ENCODE measurements at regions not wholly inside any gene's neighbourhood (a gene's known extent, or its start where the extent isn't known, plus 50 kb on each side); places are given as distances from the start of the nearest gene placed in this dataset.
A peak's percentile ranks its signal among the peaks of the same experiment; 100 is the strongest.

DNA sequence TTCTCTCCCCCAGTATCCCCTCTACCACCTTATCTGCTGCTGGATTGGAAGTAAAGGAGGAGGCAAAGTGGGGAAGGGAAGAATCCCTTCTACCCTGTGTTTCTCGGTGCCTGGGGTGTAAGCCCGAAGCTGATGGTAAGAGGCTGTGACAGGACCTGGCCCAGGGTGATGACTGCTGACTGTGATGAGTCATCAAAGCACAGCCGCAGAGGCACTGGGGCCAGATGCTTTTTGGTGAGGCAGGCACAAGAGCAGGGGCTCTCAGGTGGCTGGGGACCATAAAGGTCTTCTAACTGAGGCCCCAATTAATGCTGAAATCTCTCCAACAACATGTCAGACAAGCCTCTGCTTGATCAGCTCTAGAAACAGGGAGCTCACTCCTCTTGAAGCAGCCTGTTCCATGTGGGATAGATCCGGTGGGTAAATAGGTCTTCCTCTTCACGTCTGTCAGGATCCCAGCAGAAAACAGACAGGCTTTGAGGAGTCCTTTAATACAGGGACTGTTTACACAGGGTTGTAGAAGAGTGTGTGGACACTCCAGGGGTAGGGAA lies 86.1 kb upstream of the PCBD1 start:
- Histone ChIP-seq H3K4me2 (no peak overlapping the region), H3K9ac (no peak overlapping the region), H3K36me3 (replicated peaks in 1 of 2; ENCODE audit: control insufficient read depth in 1 of 2, insufficient read depth in 2 of 2, low read length in 1 of 2) (no peaks in the 10 kb centered on the region), H3F3A (replicated peaks; ENCODE audit: insufficient read depth) (no peaks in the 10 kb centered on the region), H3K27me3 (ENCODE audit: insufficient read depth) (no peaks in the 10 kb centered on the region; the same call in 1 of the 2 replicates), H2AFZ (ENCODE audit: low read depth) (no peak overlapping the region), H4K20me1 (ENCODE audit: insufficient read depth) (no peaks in the 10 kb centered on the region), H3K79me2 (ENCODE audit: insufficient read depth) (no peaks in the 10 kb centered on the region), H3K4me3 (ENCODE audit: low read depth in 2 of 2, low read length in 1 of 2) (no peak overlapping the region), H3K9me3 (peaks cover 8% of the 10 kb centered on the region; the same call in 1 of the 2 replicates), H3K9me2 (no peaks in the 10 kb centered on the region), H3K4me1 (ENCODE audit: control insufficient read depth in 1 of 2, insufficient read depth in 2 of 2, low read depth in 1 of 2, low read length in 1 of 2) (no peaks in the 10 kb centered on the region; a peak in 1 of 4 replicates), H3K27ac (ENCODE audit: low read depth in 2 of 2, low read length in 1 of 2) (no peak overlapping the region)
- ChIA-PET POLR2A (no interaction called here), CTCF (interaction anchor here (1.0 to 2.4 kb wide), 3 partner anchors 10 to 235 kb away, joined by 3 to 6 read pairs (median 5); no protein-coding TSS in a partner anchor)
- DNase-seq: peak; percentile 30
- TF ChIP-seq, protein P1, sequence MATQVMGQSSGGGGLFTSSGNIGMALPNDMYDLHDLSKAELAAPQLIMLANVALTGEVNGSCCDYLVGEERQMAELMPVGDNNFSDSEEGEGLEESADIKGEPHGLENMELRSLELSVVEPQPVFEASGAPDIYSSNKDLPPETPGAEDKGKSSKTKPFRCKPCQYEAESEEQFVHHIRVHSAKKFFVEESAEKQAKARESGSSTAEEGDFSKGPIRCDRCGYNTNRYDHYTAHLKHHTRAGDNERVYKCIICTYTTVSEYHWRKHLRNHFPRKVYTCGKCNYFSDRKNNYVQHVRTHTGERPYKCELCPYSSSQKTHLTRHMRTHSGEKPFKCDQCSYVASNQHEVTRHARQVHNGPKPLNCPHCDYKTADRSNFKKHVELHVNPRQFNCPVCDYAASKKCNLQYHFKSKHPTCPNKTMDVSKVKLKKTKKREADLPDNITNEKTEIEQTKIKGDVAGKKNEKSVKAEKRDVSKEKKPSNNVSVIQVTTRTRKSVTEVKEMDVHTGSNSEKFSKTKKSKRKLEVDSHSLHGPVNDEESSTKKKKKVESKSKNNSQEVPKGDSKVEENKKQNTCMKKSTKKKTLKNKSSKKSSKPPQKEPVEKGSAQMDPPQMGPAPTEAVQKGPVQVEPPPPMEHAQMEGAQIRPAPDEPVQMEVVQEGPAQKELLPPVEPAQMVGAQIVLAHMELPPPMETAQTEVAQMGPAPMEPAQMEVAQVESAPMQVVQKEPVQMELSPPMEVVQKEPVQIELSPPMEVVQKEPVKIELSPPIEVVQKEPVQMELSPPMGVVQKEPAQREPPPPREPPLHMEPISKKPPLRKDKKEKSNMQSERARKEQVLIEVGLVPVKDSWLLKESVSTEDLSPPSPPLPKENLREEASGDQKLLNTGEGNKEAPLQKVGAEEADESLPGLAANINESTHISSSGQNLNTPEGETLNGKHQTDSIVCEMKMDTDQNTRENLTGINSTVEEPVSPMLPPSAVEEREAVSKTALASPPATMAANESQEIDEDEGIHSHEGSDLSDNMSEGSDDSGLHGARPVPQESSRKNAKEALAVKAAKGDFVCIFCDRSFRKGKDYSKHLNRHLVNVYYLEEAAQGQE (IDR thresholded peaks at IDR 0.05; ENCODE audit: low read depth, low read length): no peak
- TF ChIP-seq, protein P2, sequence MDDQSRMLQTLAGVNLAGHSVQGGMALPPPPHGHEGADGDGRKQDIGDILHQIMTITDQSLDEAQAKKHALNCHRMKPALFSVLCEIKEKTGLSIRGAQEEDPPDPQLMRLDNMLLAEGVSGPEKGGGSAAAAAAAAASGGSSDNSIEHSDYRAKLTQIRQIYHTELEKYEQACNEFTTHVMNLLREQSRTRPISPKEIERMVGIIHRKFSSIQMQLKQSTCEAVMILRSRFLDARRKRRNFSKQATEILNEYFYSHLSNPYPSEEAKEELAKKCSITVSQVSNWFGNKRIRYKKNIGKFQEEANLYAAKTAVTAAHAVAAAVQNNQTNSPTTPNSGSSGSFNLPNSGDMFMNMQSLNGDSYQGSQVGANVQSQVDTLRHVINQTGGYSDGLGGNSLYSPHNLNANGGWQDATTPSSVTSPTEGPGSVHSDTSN (IDR thresholded peaks at IDR 0.05): peak; percentile 19; the same call in 1 of the 2 replicates
- 20% methylated on average over 4 of the region's 5 CpGs for WGBS (ENCODE audit: low lambda C conversion rate)

DNA sequence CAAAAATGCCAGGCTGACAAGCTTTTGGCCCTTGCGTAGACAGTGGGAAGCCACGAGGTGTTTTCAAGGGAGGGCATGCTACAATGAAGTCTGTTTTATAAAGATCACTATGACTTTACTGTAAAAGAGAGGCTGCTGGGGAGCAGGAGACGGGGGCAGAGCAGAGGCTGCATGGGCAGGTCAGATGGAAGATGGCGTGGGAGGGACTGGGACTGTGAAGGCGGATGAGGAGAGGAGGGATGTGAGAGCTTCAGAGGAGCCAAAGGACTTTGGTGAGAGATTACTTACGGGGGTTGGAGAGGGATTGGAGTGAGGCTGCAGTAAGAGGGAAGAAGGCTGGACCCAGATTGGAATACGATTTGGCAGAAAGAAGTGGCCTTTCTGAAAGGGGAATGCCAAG lies 86.6 kb upstream of the PCBD1 start:
- CTCF ChIA-PET: interaction anchor here (1.0 to 2.4 kb wide), 4 partner anchors 9 to 234 kb away, joined by 3 to 6 read pairs (median 4); no protein-coding TSS in a partner anchor
- no peaks in the 10 kb centered on the region; the same call in 1 of the 2 replicates for H3K27me3 ChIP-seq (ENCODE audit: insufficient read depth)

More for the DNA sequence above, 86.6 kb upstream of the PCBD1 start:
- Histone ChIP-seq H3K9ac (no peak overlapping the region), H4K20me1 (ENCODE audit: insufficient read depth) (no peaks in the 10 kb centered on the region), H3K36me3 (replicated peaks in 1 of 2; ENCODE audit: control insufficient read depth in 1 of 2, insufficient read depth in 2 of 2, low read length in 1 of 2) (no peaks in the 10 kb centered on the region), H3K4me1 (ENCODE audit: control insufficient read depth in 1 of 2, insufficient read depth in 2 of 2, low read depth in 1 of 2, low read length in 1 of 2) (no peaks in the 10 kb centered on the region; a peak in 1 of 4 replicates), H3F3A (replicated peaks; ENCODE audit: insufficient read depth) (no peaks in the 10 kb centered on the region), H3K4me3 (ENCODE audit: low read depth in 2 of 2, low read length in 1 of 2) (no peak overlapping the region), H3K4me2 (no peak overlapping the region), H3K9me2 (no peaks in the 10 kb centered on the region), H2AFZ (ENCODE audit: low read depth) (no peak overlapping the region), H3K79me2 (ENCODE audit: insufficient read depth) (no peaks in the 10 kb centered on the region), H3K9me3 (peaks cover 8% of the 10 kb centered on the region; the same call in 1 of the 2 replicates), H3K27ac (ENCODE audit: low read depth in 2 of 2, low read length in 1 of 2) (no peak overlapping the region)
- TF ChIP-seq RCOR1 (IDR thresholded peaks at IDR 0.05; ENCODE audit: low read length) (no peak), NRF1 (IDR thresholded peaks at IDR 0.05; ENCODE audit: low read depth, low read length) (no peak), TEAD4 (IDR thresholded peaks at IDR 0.05; ENCODE audit: borderline replicate concordance, insufficient read depth) (no peak), POLR2AphosphoS5 (IDR thresholded peaks at IDR 0.05; ENCODE audit: low read depth, low read length) (no peak), TAF1 (IDR thresholded peaks at IDR 0.05; ENCODE audit: borderline replicate concordance, low read depth, low read length) (no peak), MXI1 (IDR thresholded peaks at IDR 0.05; ENCODE audit: low read depth, low read length) (no peak)
- TF ChIP-seq, protein P3, sequence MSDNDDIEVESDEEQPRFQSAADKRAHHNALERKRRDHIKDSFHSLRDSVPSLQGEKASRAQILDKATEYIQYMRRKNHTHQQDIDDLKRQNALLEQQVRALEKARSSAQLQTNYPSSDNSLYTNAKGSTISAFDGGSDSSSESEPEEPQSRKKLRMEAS (IDR thresholded peaks at IDR 0.05; ENCODE audit: low read depth): no peak
- TF ChIP-seq, protein P4, sequence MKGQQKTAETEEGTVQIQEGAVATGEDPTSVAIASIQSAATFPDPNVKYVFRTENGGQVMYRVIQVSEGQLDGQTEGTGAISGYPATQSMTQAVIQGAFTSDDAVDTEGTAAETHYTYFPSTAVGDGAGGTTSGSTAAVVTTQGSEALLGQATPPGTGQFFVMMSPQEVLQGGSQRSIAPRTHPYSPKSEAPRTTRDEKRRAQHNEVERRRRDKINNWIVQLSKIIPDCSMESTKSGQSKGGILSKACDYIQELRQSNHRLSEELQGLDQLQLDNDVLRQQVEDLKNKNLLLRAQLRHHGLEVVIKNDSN (IDR thresholded peaks at IDR 0.05; ENCODE audit: borderline replicate concordance, low read depth): no peak
- POLR2A ChIA-PET: no interaction called here
- DNase-seq: no peak
- 56% methylated on average over 7 of the region's 7 CpGs for WGBS (ENCODE audit: low lambda C conversion rate)
